ENCODE measurements at regions not wholly inside any gene's neighbourhood (a gene's known extent, or its start where the extent isn't known, plus 50 kb on each side); places are given as distances from the start of the nearest gene placed in this dataset.

GRCh38 chr7:136062625-136063325, 85.6 kb upstream of the MTPN start:
- TF ChIP-seq CBX8 (IDR thresholded peaks at IDR 0.05) (no peak), RFX5 (IDR thresholded peaks at IDR 0.05) (no peak), CTCF (IDR thresholded peaks at IDR 0.05) (no peak), RAD21 (conservative IDR thresholded peaks at IDR 0.05 in 1 of 2, IDR thresholded peaks at IDR 0.05 in 1 of 2) (no peak), REST (IDR thresholded peaks at IDR 0.05) (no peak), POLR2A (IDR thresholded peaks at IDR 0.05; ENCODE audit: low read length) (no peak), MYC (IDR thresholded peaks at IDR 0.05; ENCODE audit: borderline replicate concordance, low read length) (no peak), CHD4 (IDR thresholded peaks at IDR 0.05; ENCODE audit: borderline replicate concordance) (no peak), PBX3 (IDR thresholded peaks at IDR 0.05) (no peak), BCL3 (IDR thresholded peaks at IDR 0.05) (no peak), EHF (CRISPR knock-in tag; IDR thresholded peaks at IDR 0.05) (no peak), MAX (IDR thresholded peaks at IDR 0.05) (no peak)
